ENCODE measurements at regions not wholly inside any gene's neighbourhood (a gene's known extent, or its start where the extent isn't known, plus 50 kb on each side); places are given as distances from the start of the nearest gene placed in this dataset.
"Not testable (repeated sequence)": the region's sequence is repeated elsewhere in the genome, so short reads cannot be mapped to it uniquely, and the experiment has no call there.

- not testable (repeated sequence) for DNase-seq (ENCODE audit: low read depth in 2 of 2)
Observed at GRCh38 chr7:76684737-76685136, 57.7 kb upstream of the POMZP3 start.

GRCh38 chr7:76683631-76684030 lies 56.6 kb upstream of the POMZP3 start:
- not testable (repeated sequence) for H3K4me3 ChIP-seq (replicated peaks in 1 of 2; ENCODE audit: low read depth in 2 of 2, low read length in 2 of 2); DNase-seq (ENCODE audit: low read depth in 2 of 2)

More at GRCh38 chr7:76684737-76685136, 57.7 kb upstream of the POMZP3 start:
- not testable (repeated sequence) for H3K4me3 ChIP-seq (replicated peaks in 1 of 2; ENCODE audit: low read depth in 2 of 2, low read length in 2 of 2)

GRCh38 chr7:76681810-76682209 lies 54.7 kb upstream of the POMZP3 start:
- H3K4me3 ChIP-seq (replicated peaks in 1 of 2; ENCODE audit: low read depth in 2 of 2, low read length in 2 of 2); DNase-seq (ENCODE audit: low read depth in 2 of 2): not testable (repeated sequence)

DNA sequence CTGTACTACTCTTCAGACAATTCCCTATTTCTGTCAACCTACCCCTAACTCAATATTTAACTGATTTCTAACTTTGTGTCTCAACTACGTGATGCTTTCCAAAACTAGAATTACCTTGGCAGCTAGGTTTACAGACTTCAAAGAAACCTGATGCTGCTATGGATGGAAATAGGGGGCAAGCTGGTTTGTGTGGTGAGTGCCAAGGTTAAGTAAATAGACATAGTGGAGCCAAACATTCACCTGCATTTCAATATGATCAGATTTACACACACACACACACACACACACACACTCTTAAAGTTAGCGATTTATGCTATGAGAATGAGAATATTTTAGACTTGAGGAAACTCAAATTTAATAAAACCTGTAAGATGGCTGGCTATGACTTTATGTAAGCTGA lies 52.1 kb upstream of the POMZP3 start:
- not testable (repeated sequence) for DNase-seq (ENCODE audit: low read depth in 2 of 2); H3K4me3 ChIP-seq (replicated peaks in 1 of 2; ENCODE audit: low read depth in 2 of 2, low read length in 2 of 2)

DNA sequence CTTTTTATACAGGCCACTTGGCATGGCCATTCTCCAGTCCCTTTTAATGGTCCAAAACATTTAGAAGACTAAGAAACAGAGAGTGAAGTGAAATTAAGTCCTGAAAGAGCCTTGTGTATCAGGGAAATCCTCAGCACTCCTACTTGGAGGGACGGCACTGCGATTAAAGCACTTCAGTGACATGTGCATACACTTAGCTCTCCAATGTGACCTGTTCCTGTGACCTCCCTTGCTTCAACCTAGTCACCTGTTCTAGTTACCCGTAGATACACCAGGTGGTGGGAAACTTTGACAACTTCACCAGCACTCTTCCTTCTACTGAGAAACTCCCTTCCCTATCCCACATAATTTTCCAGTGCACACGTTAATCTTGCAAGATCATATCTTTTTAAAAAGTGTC lies 51.4 kb upstream of the POMZP3 start:
- H3K4me3 ChIP-seq (replicated peaks in 1 of 2; ENCODE audit: low read depth in 2 of 2, low read length in 2 of 2); DNase-seq (ENCODE audit: low read depth in 2 of 2): not testable (repeated sequence)

- DNase-seq (ENCODE audit: low read depth in 2 of 2); H3K4me3 ChIP-seq (replicated peaks in 1 of 2; ENCODE audit: low read depth in 2 of 2, low read length in 2 of 2): not testable (repeated sequence)
Observed at GRCh38 chr7:76676890-76677289, 49.8 kb upstream of the POMZP3 start.
